Astrocyte (in vitro differentiated cells and primary cell): ENCODE measurements at regions not wholly inside any gene's neighbourhood (a gene's known extent, or its start where the extent isn't known, plus 50 kb on each side); places are given as distances from the start of the nearest gene placed in this dataset.

Source experiments
- DNase-seq: peaks from one replicate; pipeline ENCODE4 v3.0.0-alpha.2; 2010; ENCODE audit warnings: low read depth
- FAIRE-seq: peaks from 2 replicates; lab custom pipeline; 2011; peaks lifted over from hg19 to GRCh38; lab: Jason Lieb, UNC
- H2AFZ ChIP-seq: 2 replicates; pipeline ENCODE4 v1.6.0; 2012; ENCODE audit warnings: low read depth, low read length, inconsistent platforms
- H3K27ac ChIP-seq: 2 replicates; pipeline ENCODE4 v1.5.1; 2011; ENCODE audit warnings: low read depth, low read length, inconsistent platforms
- H3K27me3 ChIP-seq: 2 replicates; pipeline ENCODE4 v1.6.0; 2011; ENCODE audit warnings: low read length, inconsistent platforms; ENCODE audit not compliant: insufficient read depth
- H3K36me3 ChIP-seq: 2 replicates; pipeline ENCODE4 v1.5.1; 2011; ENCODE audit warnings: low read length, inconsistent platforms; ENCODE audit not compliant: insufficient read depth
- H3K4me1 ChIP-seq: 2 replicates; pipeline ENCODE4 v1.5.1; 2011; ENCODE audit warnings: low read length, inconsistent platforms; ENCODE audit not compliant: insufficient read depth
- H3K4me2 ChIP-seq: 2 replicates; pipeline ENCODE4 v1.6.0; 2012; ENCODE audit warnings: low read length, inconsistent platforms
- H3K4me3 ChIP-seq: 2 replicates; pipeline ENCODE4 v1.5.1; 2011; ENCODE audit warnings: low read depth, mild to moderate bottlenecking, low read length, inconsistent platforms; ENCODE audit not compliant: insufficient read depth
- H3K79me2 ChIP-seq: 2 replicates; pipeline ENCODE4 v1.6.0; 2012; ENCODE audit warnings: mild to moderate bottlenecking, low read length, inconsistent platforms; ENCODE audit not compliant: insufficient read depth
- H3K9ac ChIP-seq: 2 replicates; pipeline ENCODE4 v1.6.0; 2012; ENCODE audit warnings: mild to moderate bottlenecking, low read length, inconsistent platforms
- H3K9me3 ChIP-seq: 2 replicates; pipeline ENCODE4 v1.5.1; 2012; ENCODE audit warnings: low read depth, mild to moderate bottlenecking, low read length, inconsistent platforms; ENCODE audit not compliant: insufficient read depth
- H4K20me1 ChIP-seq: 2 replicates; pipeline ENCODE4 v1.6.0; 2012; ENCODE audit warnings: low read length, inconsistent platforms; ENCODE audit not compliant: insufficient read depth
- H3K27ac Mint-ChIP-seq: one replicate; pipeline ENCODE4 v1.8.0; 2021; ENCODE audit warnings: mild to moderate bottlenecking, mixed read lengths; ENCODE audit not compliant: unreplicated experiment
- H3K27me3 Mint-ChIP-seq: one replicate; pipeline ENCODE4 v1.8.0; 2021; ENCODE audit warnings: low read depth, mixed read lengths; ENCODE audit not compliant: unreplicated experiment
- H3K36me3 Mint-ChIP-seq: one replicate; pipeline ENCODE4 v1.8.0; 2021; ENCODE audit warnings: low read depth, mixed read lengths; ENCODE audit not compliant: unreplicated experiment
- H3K4me1 Mint-ChIP-seq: one replicate; pipeline ENCODE4 v1.8.0; 2021; ENCODE audit warnings: low read depth, mixed read lengths; ENCODE audit not compliant: unreplicated experiment
- H3K4me3 Mint-ChIP-seq: one replicate; pipeline ENCODE4 v1.8.0; 2021; ENCODE audit warnings: mild to moderate bottlenecking, moderate library complexity, mixed read lengths; ENCODE audit not compliant: unreplicated experiment
- H3K9me3 Mint-ChIP-seq: one replicate; pipeline ENCODE4 v1.8.0; 2021; ENCODE audit warnings: mild to moderate bottlenecking, mixed read lengths; ENCODE audit not compliant: unreplicated experiment
- CTCF ChIP-seq: IDR thresholded peaks from 2 replicates; pipeline ENCODE4 v1.5.1; 2011; ENCODE audit warnings: low read depth, mild to moderate bottlenecking, inconsistent platforms, low read length, moderate library complexity; ENCODE audit not compliant: insufficient read depth
- EZH2 ChIP-seq: IDR thresholded peaks from 2 replicates; pipeline ENCODE4 v1.6.1; 2012; ENCODE audit warnings: mild to moderate bottlenecking, low read length, inconsistent platforms; ENCODE audit not compliant: insufficient read depth

GRCh38 chr4:42306221-42307109 is 90.8 kb upstream of the SHISA3 start:
- Histone ChIP-seq H4K20me1 (no peaks in the 10 kb centered on the region), H3K27me3 (no peaks in the 10 kb centered on the region), H3K4me2 (no peak overlapping the region), H3K9ac (no peak overlapping the region), H3K4me1 (no peaks in the 10 kb centered on the region), H3K4me3 (no peak overlapping the region), H3K36me3 (no peaks in the 10 kb centered on the region), H3K27ac (no peak overlapping the region), H2AFZ (no peak overlapping the region), H3K79me2 (no peaks in the 10 kb centered on the region), H3K9me3 (peaks cover 2% of the 10 kb centered on the region)
- Mint-ChIP-seq H3K4me3 (no peak overlapping the region), H3K27ac (no peak overlapping the region), H3K4me1 (no peaks in the 10 kb centered on the region), H3K9me3 (no peaks in the 10 kb centered on the region), H3K36me3 (no peaks in the 10 kb centered on the region), H3K27me3 (peaks cover 6% of the 10 kb centered on the region)
- FAIRE-seq, result no peak
- TF ChIP-seq CTCF (no peak), EZH2 (no peak)
- DNase-seq, result no peak

DNA sequence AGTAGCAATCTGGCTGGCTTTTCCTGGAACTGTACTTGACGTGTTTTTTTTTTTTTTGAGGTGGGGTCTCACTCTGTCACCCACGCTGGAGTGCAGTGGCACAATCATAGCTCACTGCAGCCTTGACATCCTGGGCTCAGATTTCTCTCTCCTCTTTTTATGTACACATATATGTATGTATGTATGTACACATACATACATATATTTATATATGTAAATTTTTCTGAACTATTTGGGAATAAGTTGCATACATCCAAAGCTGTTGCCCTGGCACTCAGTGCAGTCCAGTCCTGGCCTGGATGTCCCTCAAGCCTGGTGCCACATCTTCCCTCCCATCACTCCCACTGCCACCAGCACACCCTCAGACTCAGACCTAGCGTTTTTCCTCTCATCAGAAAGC is 89.0 kb upstream of the SHISA3 start:
- FAIRE-seq, result no peak
- no peak overlapping the region for H3K9ac ChIP-seq
- peaks cover under 1% of the 10 kb centered on the region for H3K9me3 Mint-ChIP-seq
- H4K20me1 ChIP-seq, result no peaks in the 10 kb centered on the region
- H3K4me2 ChIP-seq, result no peak overlapping the region
- no peak for DNase-seq
- no peak overlapping the region for H3K27ac ChIP-seq
- no peaks in the 10 kb centered on the region for H3K79me2 ChIP-seq
- H3K4me1 ChIP-seq, result no peaks in the 10 kb centered on the region
- H3K27ac Mint-ChIP-seq, result no peak overlapping the region
- no peaks in the 10 kb centered on the region for H3K4me1 Mint-ChIP-seq
- no peaks in the 10 kb centered on the region for H3K27me3 ChIP-seq
- H3K36me3 Mint-ChIP-seq, result no peaks in the 10 kb centered on the region
- H3K36me3 ChIP-seq, result no peaks in the 10 kb centered on the region
- peaks cover 2% of the 10 kb centered on the region for H3K9me3 ChIP-seq
- no peak for TF ChIP-seq EZH2
- TF ChIP-seq CTCF, result no peak
- peaks cover 8% of the 10 kb centered on the region for H3K27me3 Mint-ChIP-seq
- H3K4me3 ChIP-seq, result no peak overlapping the region
- H3K4me3 Mint-ChIP-seq, result no peak overlapping the region
- no peak overlapping the region for H2AFZ ChIP-seq
